HepG2 (cell line): ENCODE measurements at regions not wholly inside any gene's neighbourhood (a gene's known extent, or its start where the extent isn't known, plus 50 kb on each side); places are given as distances from the start of the nearest gene placed in this dataset.

Source experiments
- ATAC-seq: fragments of 200-7000 bp; cut with Tn5 transposase; 3 replicates; pipeline ENCODE4 v1.9.1; 2020; ENCODE audit warnings: mild to moderate bottlenecking, moderate library complexity
- BruUV-seq: library from RNA; stranded (reverse); fragments of 400-500 nt; replicated peaks from 2 replicates; lab custom pipeline; 2021; lab: Mats Ljungman, UMichigan
- CTCF ChIA-PET: fragments of 300-600 bp; formaldehyde crosslinking; extraction: SDS; loops from one replicate; lab custom pipeline; 2021; ENCODE audit warnings: low total read pairs, inconsistent platforms, low intra/inter-chr PET ratio; lab: Yijun Ruan, JAX
- POLR2A ChIA-PET: fragments of 350-600 bp; sonication (Branson Sonifier 250); formaldehyde crosslinking; loops from one replicate; lab custom pipeline; 2020; ENCODE audit warnings: antibody characterized with exemption, inconsistent platforms; lab: Yijun Ruan, JAX
- DNase-seq: peaks from one replicate; pipeline ENCODE4 v3.0.0-alpha.2; 2015; ENCODE audit warnings: low spot score
- FAIRE-seq: peaks from 3 replicates; lab custom pipeline; 2011; peaks lifted over from hg19 to GRCh38; lab: Jason Lieb, UNC
- H2AFZ ChIP-seq: one replicate; pipeline ENCODE4 v1.6.1; 2011; ENCODE audit warnings: low read length, inconsistent platforms
- H3K27ac ChIP-seq: fragments of 300-600 bp; 3 replicates; pipeline ENCODE4 v1.8.0; 2011; ENCODE audit warnings: mixed run types, mild to moderate bottlenecking, mixed read lengths, low read length, inconsistent platforms; ENCODE audit not compliant: insufficient read depth; ENCODE audit errors: extremely low read length
- H3K27me3 ChIP-seq, 2 experiments: fragments of 200-600 bp in 1 of 2; 2 replicates in 1 of 2; 3 replicates in 1 of 2; pipeline versions ENCODE4 v1.6.0 to v1.8.0; 2011; ENCODE audit warnings: low read length in 2 of 2, mild to moderate bottlenecking in 2 of 2, moderate library complexity in 2 of 2, inconsistent platforms in 1 of 2; ENCODE audit not compliant: insufficient read depth in 2 of 2, control insufficient read depth in 1 of 2
- H3K36me3 ChIP-seq, 2 experiments: fragments of 200-600 bp in 1 of 2; replicated peaks in 1 of 2; 2 replicates in 1 of 2; 3 replicates in 1 of 2; pipeline versions ENCODE4 v1.5.1 to v1.8.0; 2011; ENCODE audit warnings: low read length in 2 of 2, inconsistent platforms in 1 of 2; ENCODE audit not compliant: insufficient read depth in 2 of 2, control insufficient read depth in 1 of 2
- H3K4me1 ChIP-seq: 2 replicates; pipeline ENCODE4 v1.5.1; 2012; ENCODE audit warnings: low read length, inconsistent platforms; ENCODE audit not compliant: insufficient read depth
- H3K4me2 ChIP-seq: 2 replicates; pipeline ENCODE4 v1.6.0; 2011; ENCODE audit warnings: low read depth, low read length, inconsistent platforms
- H3K4me3 ChIP-seq, 3 experiments: fragments of 200-600 bp in 1 of 3; sonication (generic), shearing (Covaris generic) in 1 of 3; replicated peaks in 1 of 3; 2 replicates each; pipeline ENCODE4 v1.5.1; 2011 to 2016; ENCODE audit warnings: low read length in 3 of 3, inconsistent platforms in 2 of 3, low read depth in 2 of 3, mild to moderate bottlenecking in 2 of 3, control low read depth in 1 of 3, mixed read lengths in 1 of 3; ENCODE audit not compliant: insufficient read depth in 1 of 3
- H3K79me2 ChIP-seq: one replicate; pipeline ENCODE4 v1.6.1; 2011; ENCODE audit warnings: low read length, inconsistent platforms; ENCODE audit not compliant: insufficient read depth
- H3K9ac ChIP-seq: 2 replicates; pipeline ENCODE4 v1.6.0; 2011; ENCODE audit warnings: mild to moderate bottlenecking, low read depth, low read length, inconsistent platforms; ENCODE audit not compliant: insufficient read depth
- H3K9me3 ChIP-seq: 2 replicates; pipeline ENCODE4 v1.5.1; 2012; ENCODE audit warnings: mild to moderate bottlenecking, low read length
- H4K20me1 ChIP-seq: 2 replicates; pipeline ENCODE4 v1.6.0; 2011; ENCODE audit warnings: inconsistent platforms, mild to moderate bottlenecking, low read length, moderate library complexity; ENCODE audit not compliant: insufficient read depth
- MEF2D ChIP-seq: sonication (generic); formaldehyde crosslinking; IDR thresholded peaks from 2 replicates; pipeline ENCODE4 v1.5.1; 2020; ENCODE audit warnings: mild to moderate bottlenecking, missing genetic modification reagents
- MIER2 ChIP-seq: IDR thresholded peaks from 2 replicates; pipeline ENCODE4 v1.6.1; 2016; ENCODE audit warnings: missing biosample characterization, missing genetic modification reagents
- NFRKB ChIP-seq: fragments of 450-650 bp; IDR thresholded peaks from 2 replicates; pipeline ENCODE4 v1.6.1; 2017
- ZNF616 ChIP-seq: sonication (generic); formaldehyde crosslinking; IDR thresholded peaks from 2 replicates; pipeline ENCODE4 v1.5.0; 2020; ENCODE audit warnings: low read depth, mild to moderate bottlenecking, missing genetic modification reagents
- WGBS: methylation state at CpG from one replicate; pipeline ENCODE4 v1.1.6; 2017; ENCODE audit warnings: low lambda C conversion rate; 5-methylcytosine and 5-hydroxymethylcytosine counted together
- in situ Hi-C: cut with HindIII; loops from 2 replicates; pipeline ENCODE4 v1.10.0; 2017; ENCODE audit warnings: low pct_unique_long_range_greater_than_20kb; ENCODE audit not compliant: extremely low pct_ligation_motif_present
- intact Hi-C: fragments of 100-400 bp; cut with micrococcal nuclease; formaldehyde crosslinking; loops from one replicate; pipeline ENCODE4 v1.10.0; 2022; ENCODE audit not compliant: unreplicated experiment
- TF ChIP-seq, protein P1 (sequence below): sonication (generic); formaldehyde crosslinking; IDR thresholded peaks from 2 replicates; pipeline ENCODE4 v1.5.0; 2020; ENCODE audit warnings: missing genetic modification reagents

DNA sequence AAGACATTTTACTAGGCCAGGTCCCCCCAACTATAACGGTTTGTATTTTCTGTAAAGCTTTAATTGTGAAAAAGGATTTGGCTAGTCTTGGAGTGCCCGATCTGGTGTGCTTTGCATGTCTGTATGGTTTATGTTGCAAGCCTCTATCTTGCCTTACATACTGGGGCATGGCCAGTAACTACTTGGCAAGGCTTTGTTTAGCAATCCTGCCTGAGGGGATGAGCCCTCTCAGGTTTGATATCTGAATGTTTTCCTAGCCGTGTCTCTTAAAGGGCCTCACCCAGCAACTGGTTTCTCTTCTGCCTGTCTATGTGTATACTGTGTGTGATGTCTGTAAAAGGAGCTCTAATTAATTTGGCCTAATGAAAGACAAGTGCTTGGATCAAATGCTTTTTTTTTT lies 61.3 kb upstream of the SPINK5 start:
- intact Hi-C loops: no loop called here
- no peak for TF ChIP-seq MEF2D (CRISPR knock-in tag)
- TF ChIP-seq, all 625 proteins: peak for 0
- Histone ChIP-seq H3K9ac (no peak overlapping the region), H3K79me2 (no peaks in the 10 kb centered on the region), H3K27me3 (no peaks in the 10 kb centered on the region), H4K20me1 (no peaks in the 10 kb centered on the region), H3K4me2 (no peak overlapping the region), H3K9me3 (peaks cover 36% of the 10 kb centered on the region), H3K36me3 (no peaks in the 10 kb centered on the region), H2AFZ (no peak overlapping the region), H3K27ac (no peak overlapping the region), H3K4me1 (no peaks in the 10 kb centered on the region), H3K4me3 (no peak overlapping the region)
- ChIA-PET CTCF (no interaction called here), POLR2A (no interaction called here)
- FAIRE-seq: no peak
- DNase-seq: no peak
- 3% methylated on average over 3 of the region's 3 CpGs for WGBS
- no TSS peak for BruUV-seq
- no peak for ATAC-seq
- in situ Hi-C loops: no loop called here

DNA sequence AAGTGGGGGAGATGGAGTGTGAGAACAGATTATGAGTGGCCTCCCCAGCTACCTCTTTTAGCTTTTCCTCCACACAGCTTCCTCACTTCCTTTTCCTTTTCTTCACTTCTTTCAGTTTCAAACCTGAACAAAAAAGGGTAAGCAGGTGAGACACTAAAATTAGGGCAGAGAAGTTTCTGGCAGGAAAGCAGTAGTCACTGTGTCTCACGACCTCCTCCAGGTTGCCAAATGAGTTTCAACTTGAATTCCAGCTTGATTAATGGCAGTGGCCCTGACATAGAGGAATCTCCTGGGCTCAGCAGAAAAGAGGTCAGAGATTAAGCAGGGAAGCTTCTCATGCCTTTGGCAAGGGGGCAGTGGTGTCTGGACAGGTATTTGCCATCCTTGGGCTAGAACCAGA lies 63.7 kb upstream of the SPINK5 start:
- ChIA-PET CTCF (no interaction called here), POLR2A (no interaction called here)
- Histone ChIP-seq H3K27ac (no peak overlapping the region), H3K9ac (no peak overlapping the region), H3K36me3 (no peaks in the 10 kb centered on the region), H3K4me3 (no peak overlapping the region), H3K27me3 (no peaks in the 10 kb centered on the region), H4K20me1 (no peaks in the 10 kb centered on the region), H2AFZ (no peak overlapping the region), H3K4me1 (no peaks in the 10 kb centered on the region), H3K9me3 (peaks cover 36% of the 10 kb centered on the region), H3K79me2 (no peaks in the 10 kb centered on the region), H3K4me2 (no peak overlapping the region)
- intact Hi-C loops (no loop called here), in situ Hi-C loops (no loop called here)
- DNase-seq (no peak), FAIRE-seq (no peak), ATAC-seq (no peak)
- TF ChIP-seq MIER2 (CRISPR knock-in tag) (no peak), NFRKB (no peak), ZNF616 (no peak)
- TF ChIP-seq, protein P1, sequence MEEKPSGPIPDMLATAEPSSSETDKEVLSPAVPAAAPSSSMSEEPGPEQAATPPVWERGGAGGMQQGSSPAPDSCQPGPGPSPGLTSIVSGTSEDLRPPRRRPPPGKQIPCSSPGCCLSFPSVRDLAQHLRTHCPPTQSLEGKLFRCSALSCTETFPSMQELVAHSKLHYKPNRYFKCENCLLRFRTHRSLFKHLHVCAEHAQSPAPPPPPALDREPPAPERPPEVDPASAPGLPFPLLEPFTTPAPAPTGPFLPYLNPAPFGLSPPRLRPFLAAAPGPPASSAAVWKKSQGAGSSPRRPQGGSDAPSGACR (CRISPR knock-in tag): no peak
- WGBS: 0% methylated on average over 1 of the region's 1 CpG
- BruUV-seq: no TSS peak
